ENCODE measurements at regions not wholly inside any gene's neighbourhood (a gene's known extent, or its start where the extent isn't known, plus 50 kb on each side); places are given as distances from the start of the nearest gene placed in this dataset.

DNA sequence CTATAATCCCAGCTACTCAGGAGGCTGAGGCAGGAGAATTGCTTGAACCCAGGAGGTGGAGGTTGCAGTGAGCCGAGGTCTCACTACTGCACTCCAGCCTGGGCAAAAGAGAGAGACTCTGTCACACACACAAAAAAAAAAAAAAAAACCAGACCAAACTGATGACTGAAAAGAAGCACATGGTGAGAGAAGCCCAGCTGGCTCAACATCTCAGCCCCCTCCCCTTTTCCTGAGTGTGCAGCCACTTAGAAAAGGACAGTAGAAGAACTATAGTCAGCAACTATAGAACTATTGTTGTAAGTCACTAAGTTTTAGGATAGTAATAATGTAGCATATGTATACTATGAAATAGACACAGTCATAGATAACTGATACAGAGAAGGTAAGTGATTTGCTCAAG lies 87.2 kb upstream of the RALGPS2 start:
- Histone ChIP-seq H3K4me3 (ENCODE audit: control extremely low read depth in 1 of 5, extremely low read depth in 1 of 5, insufficient read depth in 1 of 5, low read depth in 2 of 5, low read length in 4 of 5) (no peak overlapping the region), H3K9ac (ENCODE audit: low read length) (no peak overlapping the region), H3K79me2 (ENCODE audit: control insufficient read depth, insufficient read depth, low read length) (no peaks in the 10 kb centered on the region), H3K4me2 (replicated peaks; ENCODE audit: low read depth, low read length, poor library complexity, severe bottlenecking) (no peak overlapping the region), H3K4me1 (ENCODE audit: control insufficient read depth in 2 of 2, insufficient read depth in 2 of 2, low read length in 2 of 2) (peaks cover 30% of the 10 kb centered on the region in 2 donors), H3K36me3 (replicated peaks in 1 of 2; ENCODE audit: control extremely low read depth in 1 of 2, control insufficient read depth in 1 of 2, extremely low read depth in 1 of 2, insufficient read depth in 2 of 2, low read length in 1 of 2) (no peaks in the 10 kb centered on the region), H4K20me1 (ENCODE audit: control insufficient read depth, insufficient read depth, low read length, poor library complexity, severe bottlenecking) (no peaks in the 10 kb centered on the region), H3K27ac (ENCODE audit: low read length in 2 of 2) (no peak overlapping the region), H3K9me3 (ENCODE audit: control extremely low read depth in 1 of 3, control insufficient read depth in 2 of 3, insufficient read depth in 1 of 3, low read length in 2 of 3) (peaks cover 0 to 5% (median 0%) of the 10 kb centered on the region in 3 donors), H2AFZ (ENCODE audit: insufficient read depth, low read depth, low read length, poor library complexity, severe bottlenecking) (no peak overlapping the region), H3K27me3 (replicated peaks in 1 of 4; ENCODE audit: control extremely low read depth in 1 of 4, control insufficient read depth in 3 of 4, insufficient read depth in 4 of 4, low read length in 3 of 4) (no peaks in the 10 kb centered on the region)
- Mint-ChIP-seq H3K4me1 (peaks cover 56% of the 10 kb centered on the region), H3K9me3 (ENCODE audit: insufficient read depth) (peaks cover 2% of the 10 kb centered on the region), H3K4me3 (no peak overlapping the region), H3K27ac (no peak overlapping the region), H3K27me3 (no peaks in the 10 kb centered on the region)
- DNase-seq (no peak), ATAC-seq (ENCODE audit: low read depth) (no peak)
- intact Hi-C loops (cut with micrococcal nuclease) = no loop called here
- CTCF ChIA-PET = interaction anchor here (0.7 to 2.1 kb wide), 4 partner anchors 26 to 137 kb away, joined by 3 to 6 read pairs (median 3); no protein-coding TSS in a partner anchor
- TF ChIP-seq EZH2 (IDR thresholded peaks at IDR 0.05; ENCODE audit: borderline replicate concordance, insufficient read depth, low read depth, low read length, poor library complexity, severe bottlenecking) = no peak
- TF ChIP-seq, protein P1, sequence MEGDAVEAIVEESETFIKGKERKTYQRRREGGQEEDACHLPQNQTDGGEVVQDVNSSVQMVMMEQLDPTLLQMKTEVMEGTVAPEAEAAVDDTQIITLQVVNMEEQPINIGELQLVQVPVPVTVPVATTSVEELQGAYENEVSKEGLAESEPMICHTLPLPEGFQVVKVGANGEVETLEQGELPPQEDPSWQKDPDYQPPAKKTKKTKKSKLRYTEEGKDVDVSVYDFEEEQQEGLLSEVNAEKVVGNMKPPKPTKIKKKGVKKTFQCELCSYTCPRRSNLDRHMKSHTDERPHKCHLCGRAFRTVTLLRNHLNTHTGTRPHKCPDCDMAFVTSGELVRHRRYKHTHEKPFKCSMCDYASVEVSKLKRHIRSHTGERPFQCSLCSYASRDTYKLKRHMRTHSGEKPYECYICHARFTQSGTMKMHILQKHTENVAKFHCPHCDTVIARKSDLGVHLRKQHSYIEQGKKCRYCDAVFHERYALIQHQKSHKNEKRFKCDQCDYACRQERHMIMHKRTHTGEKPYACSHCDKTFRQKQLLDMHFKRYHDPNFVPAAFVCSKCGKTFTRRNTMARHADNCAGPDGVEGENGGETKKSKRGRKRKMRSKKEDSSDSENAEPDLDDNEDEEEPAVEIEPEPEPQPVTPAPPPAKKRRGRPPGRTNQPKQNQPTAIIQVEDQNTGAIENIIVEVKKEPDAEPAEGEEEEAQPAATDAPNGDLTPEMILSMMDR (IDR thresholded peaks at IDR 0.05) = no peak
- WGBS (ENCODE audit: insufficient coverage) = no CpG with 5 or more reads among the region's 1 CpG
- POLR2A ChIA-PET = no interaction called here

DNA sequence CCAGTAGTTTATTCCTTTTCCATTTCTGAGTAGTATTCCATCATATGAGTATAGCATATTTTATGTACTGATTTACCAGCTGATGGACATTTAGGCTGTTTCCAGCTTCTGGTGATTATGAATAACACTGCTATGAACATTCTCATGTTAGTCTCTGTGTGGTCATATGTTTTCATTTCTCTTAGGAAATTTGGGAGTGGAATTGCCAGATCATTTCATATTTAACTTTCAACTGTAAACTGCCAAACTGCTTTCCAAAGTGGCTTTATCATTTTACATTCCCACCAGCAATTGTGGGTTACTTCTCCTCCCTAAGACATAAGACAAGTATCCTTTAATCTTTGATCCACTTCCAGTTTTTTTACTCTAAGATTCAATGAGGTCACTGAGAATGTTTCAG lies 85.7 kb upstream of the RALGPS2 start:
- H3K9ac ChIP-seq (ENCODE audit: low read length) = no peak overlapping the region
- ChIA-PET POLR2A (interaction anchor here (0.6 to 0.9 kb wide), 2 partner anchors 34 to 96 kb away, joined by 3 read pairs; no protein-coding TSS in a partner anchor), CTCF (interaction anchor here (0.9 kb wide), 1 partner anchor 96 kb away, joined by 3 read pairs; no protein-coding TSS in a partner anchor)
- ATAC-seq (ENCODE audit: low read depth) (no peak), DNase-seq (no peak)
- H4K20me1 ChIP-seq (ENCODE audit: control insufficient read depth, insufficient read depth, low read length, poor library complexity, severe bottlenecking) = no peaks in the 10 kb centered on the region
- no peak overlapping the region for H3K4me3 Mint-ChIP-seq
- no peak for TF ChIP-seq EZH2 (IDR thresholded peaks at IDR 0.05; ENCODE audit: borderline replicate concordance, insufficient read depth, low read depth, low read length, poor library complexity, severe bottlenecking)
- TF ChIP-seq, protein P1 (IDR thresholded peaks at IDR 0.05) = no peak
- H3K9me3 ChIP-seq (ENCODE audit: control extremely low read depth in 1 of 3, control insufficient read depth in 2 of 3, insufficient read depth in 1 of 3, low read length in 2 of 3) = peaks cover 0 to 5% (median 0%) of the 10 kb centered on the region in 3 donors
- no peaks in the 10 kb centered on the region for H3K36me3 ChIP-seq (replicated peaks in 1 of 2; ENCODE audit: control extremely low read depth in 1 of 2, control insufficient read depth in 1 of 2, extremely low read depth in 1 of 2, insufficient read depth in 2 of 2, low read length in 1 of 2)
- intact Hi-C loops (cut with micrococcal nuclease) = no loop called here
- peaks cover 67% of the 10 kb centered on the region for H3K4me1 Mint-ChIP-seq
- H3K4me2 ChIP-seq (replicated peaks; ENCODE audit: low read depth, low read length, poor library complexity, severe bottlenecking) = no peak overlapping the region
- no peaks in the 10 kb centered on the region for H3K27me3 Mint-ChIP-seq
- H3K9me3 Mint-ChIP-seq (ENCODE audit: insufficient read depth) = peaks cover 2% of the 10 kb centered on the region
- peaks cover 37 to 38% of the 10 kb centered on the region in 2 donors for H3K4me1 ChIP-seq (ENCODE audit: control insufficient read depth in 2 of 2, insufficient read depth in 2 of 2, low read length in 2 of 2)
- H3K4me3 ChIP-seq (ENCODE audit: control extremely low read depth in 1 of 5, extremely low read depth in 1 of 5, insufficient read depth in 1 of 5, low read depth in 2 of 5, low read length in 4 of 5) = no peak overlapping the region
- H2AFZ ChIP-seq (ENCODE audit: insufficient read depth, low read depth, low read length, poor library complexity, severe bottlenecking) = no peak overlapping the region
- peaks cover 3% of the 10 kb centered on the region for H3K79me2 ChIP-seq (ENCODE audit: control insufficient read depth, insufficient read depth, low read length)
- no peaks in the 10 kb centered on the region for H3K27me3 ChIP-seq (replicated peaks in 1 of 4; ENCODE audit: control extremely low read depth in 1 of 4, control insufficient read depth in 3 of 4, insufficient read depth in 4 of 4, low read length in 3 of 4)
- H3K27ac ChIP-seq (ENCODE audit: low read length in 2 of 2) = no peak overlapping the region
- peak overlapping the region; percentile 48 for H3K27ac Mint-ChIP-seq
